ENCODE measurements at regions not wholly inside any gene's neighbourhood (a gene's known extent, or its start where the extent isn't known, plus 50 kb on each side); places are given as distances from the start of the nearest gene placed in this dataset.

DNA sequence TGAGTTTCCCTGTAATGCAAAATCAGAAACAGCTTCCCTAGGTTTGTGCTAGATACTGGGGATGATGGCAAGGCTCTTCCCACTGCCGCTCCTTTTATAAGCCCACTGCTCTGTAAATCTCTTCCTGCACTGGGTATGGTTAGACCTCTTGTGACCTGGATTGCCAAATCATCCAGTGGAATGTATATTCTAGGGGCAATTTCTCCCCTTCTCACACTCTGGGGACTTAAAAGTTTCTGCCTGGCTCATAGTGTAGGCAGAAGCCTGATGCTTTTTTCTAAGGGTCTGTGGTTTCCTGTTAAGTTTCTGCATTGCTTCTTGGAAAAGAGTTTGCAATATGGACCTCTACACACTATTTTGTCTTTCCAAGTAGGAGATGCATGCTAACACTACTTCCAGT, 1582.0 kb upstream of the PCDH20 start:
- TF ChIP-seq, protein P1, sequence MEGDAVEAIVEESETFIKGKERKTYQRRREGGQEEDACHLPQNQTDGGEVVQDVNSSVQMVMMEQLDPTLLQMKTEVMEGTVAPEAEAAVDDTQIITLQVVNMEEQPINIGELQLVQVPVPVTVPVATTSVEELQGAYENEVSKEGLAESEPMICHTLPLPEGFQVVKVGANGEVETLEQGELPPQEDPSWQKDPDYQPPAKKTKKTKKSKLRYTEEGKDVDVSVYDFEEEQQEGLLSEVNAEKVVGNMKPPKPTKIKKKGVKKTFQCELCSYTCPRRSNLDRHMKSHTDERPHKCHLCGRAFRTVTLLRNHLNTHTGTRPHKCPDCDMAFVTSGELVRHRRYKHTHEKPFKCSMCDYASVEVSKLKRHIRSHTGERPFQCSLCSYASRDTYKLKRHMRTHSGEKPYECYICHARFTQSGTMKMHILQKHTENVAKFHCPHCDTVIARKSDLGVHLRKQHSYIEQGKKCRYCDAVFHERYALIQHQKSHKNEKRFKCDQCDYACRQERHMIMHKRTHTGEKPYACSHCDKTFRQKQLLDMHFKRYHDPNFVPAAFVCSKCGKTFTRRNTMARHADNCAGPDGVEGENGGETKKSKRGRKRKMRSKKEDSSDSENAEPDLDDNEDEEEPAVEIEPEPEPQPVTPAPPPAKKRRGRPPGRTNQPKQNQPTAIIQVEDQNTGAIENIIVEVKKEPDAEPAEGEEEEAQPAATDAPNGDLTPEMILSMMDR (IDR thresholded peaks at IDR 0.05 in 2 of 3, conservative IDR thresholded peaks at IDR 0.05 in 1 of 3; ENCODE audit: control insufficient read depth in 2 of 3, extremely low read depth in 1 of 3, insufficient read depth in 1 of 3, low read depth in 3 of 3, low read length in 3 of 3) = no peak
- no peak for TF ChIP-seq CEBPB (IDR thresholded peaks at IDR 0.05; ENCODE audit: borderline replicate concordance in 1 of 2, low read depth in 2 of 2, low read length in 2 of 2)
- no peak for TF ChIP-seq YY1 (IDR thresholded peaks at IDR 0.05; ENCODE audit: low read depth, low read length)
